Naive B cell (primary cell): ENCODE measurements at regions not wholly inside any gene's neighbourhood (a gene's known extent, or its start where the extent isn't known, plus 50 kb on each side); places are given as distances from the start of the nearest gene placed in this dataset.

Experiments used
- ATAC-seq, 2 donors: fragments of 150-1000 bp; cut with Tn5 transposase; 2 replicates each; pipeline ENCODE4 v1.10.0; 2021; ENCODE audit warnings: low read depth in 2 of 2, mild to moderate bottlenecking in 2 of 2, moderate library complexity in 2 of 2
- DNase-seq: peaks from one replicate; pipeline ENCODE4 v3.0.0; 2022
- H3K27ac Mint-ChIP-seq, 6 donors: one replicate each; pipeline ENCODE4 v1.8.0; 2020 to 2022; ENCODE audit warnings: mild to moderate bottlenecking in 6 of 6, mixed read lengths in 6 of 6, moderate library complexity in 5 of 6, inconsistent platforms in 2 of 6
- H3K27me3 Mint-ChIP-seq, 3 donors: one replicate each; pipeline ENCODE4 v1.8.0; 2021 to 2022; ENCODE audit warnings: mixed read lengths in 3 of 3, mild to moderate bottlenecking in 1 of 3
- H3K36me3 Mint-ChIP-seq, 2 donors: one replicate each; pipeline ENCODE4 v1.8.0; 2020 to 2022; ENCODE audit warnings: mixed read lengths in 2 of 2, inconsistent platforms in 1 of 2, mild to moderate bottlenecking in 1 of 2
- H3K4me1 Mint-ChIP-seq, 3 donors: one replicate each; pipeline ENCODE4 v1.8.0; 2020 to 2022; ENCODE audit warnings: mixed read lengths in 3 of 3, inconsistent platforms in 1 of 3, mild to moderate bottlenecking in 1 of 3, moderate library complexity in 1 of 3
- H3K4me3 Mint-ChIP-seq, 8 donors: one replicate each; pipeline ENCODE4 v1.8.0; 2020 to 2022; ENCODE audit warnings: mild to moderate bottlenecking in 8 of 8, mixed read lengths in 8 of 8, moderate library complexity in 8 of 8, inconsistent platforms in 2 of 8
- H3K9me3 Mint-ChIP-seq, 7 donors: one replicate each; pipeline ENCODE4 v1.8.0; 2020 to 2022; ENCODE audit warnings: mixed read lengths in 7 of 7, mild to moderate bottlenecking in 5 of 7, inconsistent platforms in 2 of 7, moderate library complexity in 1 of 7

GRCh38 chr2:103788389-103788788 is 1026.6 kb downstream of the TMEM182 start:
- Mint-ChIP-seq H3K36me3 (no peaks in the 10 kb centered on the region), H3K9me3 (peaks cover 0 to 6% (median 2%) of the 10 kb centered on the region in 7 donors), H3K27ac (no peak overlapping the region), H3K4me1 (no peaks in the 10 kb centered on the region), H3K4me3 (no peak overlapping the region), H3K27me3 (no peaks in the 10 kb centered on the region)
- DNase-seq (no peak), ATAC-seq (no peak)

- no peak overlapping the region for H3K27ac Mint-ChIP-seq
- ATAC-seq (no peak), DNase-seq (no peak)
- H3K36me3 Mint-ChIP-seq, result no peaks in the 10 kb centered on the region
- H3K27me3 Mint-ChIP-seq, result no peaks in the 10 kb centered on the region
- H3K4me1 Mint-ChIP-seq, result no peaks in the 10 kb centered on the region
- H3K4me3 Mint-ChIP-seq, result no peak overlapping the region
- H3K9me3 Mint-ChIP-seq, result peaks cover 0 to 6% (median 4%) of the 10 kb centered on the region in 7 donors
Measured at GRCh38 chr2:103788951-103789350, 1027.1 kb downstream of the TMEM182 start.

GRCh38 chr2:103789381-103790095 is 1027.7 kb downstream of the TMEM182 start:
- no peak for DNase-seq
- H3K4me1 Mint-ChIP-seq, result no peaks in the 10 kb centered on the region
- no peak for ATAC-seq
- H3K27ac Mint-ChIP-seq, result no peak overlapping the region
- no peaks in the 10 kb centered on the region for H3K36me3 Mint-ChIP-seq
- peaks cover 0 to 8% (median 2%) of the 10 kb centered on the region in 7 donors for H3K9me3 Mint-ChIP-seq
- H3K27me3 Mint-ChIP-seq, result no peaks in the 10 kb centered on the region
- H3K4me3 Mint-ChIP-seq, result no peak overlapping the region

GRCh38 chr2:103792042-103792441 is 1030.2 kb downstream of the TMEM182 start:
- Mint-ChIP-seq H3K4me3 (no peak overlapping the region), H3K9me3 (peaks cover 0 to 9% (median 6%) of the 10 kb centered on the region in 7 donors), H3K27ac (no peak overlapping the region), H3K27me3 (no peaks in the 10 kb centered on the region), H3K36me3 (no peaks in the 10 kb centered on the region), H3K4me1 (no peaks in the 10 kb centered on the region)
- no peak for ATAC-seq
- DNase-seq, result no peak

GRCh38 chr2:103798291-103798690 is 1036.5 kb downstream of the TMEM182 start:
- H3K9me3 Mint-ChIP-seq, result peaks cover 0 to 9% (median 3%) of the 10 kb centered on the region in 7 donors

GRCh38 chr2:103804013-103804412 is 1042.2 kb downstream of the TMEM182 start:
- Mint-ChIP-seq H3K36me3 (no peaks in the 10 kb centered on the region), H3K27me3 (no peaks in the 10 kb centered on the region), H3K4me1 (no peaks in the 10 kb centered on the region), H3K4me3 (no peak overlapping the region), H3K9me3 (peaks cover 0 to 7% (median 2%) of the 10 kb centered on the region in 7 donors), H3K27ac (no peak overlapping the region)
- DNase-seq, result no peak
- no peak for ATAC-seq

More at GRCh38 chr2:103798291-103798690, 1036.5 kb downstream of the TMEM182 start:
- Mint-ChIP-seq H3K36me3 (no peaks in the 10 kb centered on the region), H3K4me1 (no peaks in the 10 kb centered on the region), H3K4me3 (no peak overlapping the region), H3K27me3 (no peaks in the 10 kb centered on the region), H3K27ac (no peak overlapping the region)
- DNase-seq (no peak), ATAC-seq (no peak)

GRCh38 chr2:103805746-103806145 is 1043.9 kb downstream of the TMEM182 start:
- H3K4me1 Mint-ChIP-seq, result no peaks in the 10 kb centered on the region
- peaks cover 0 to 7% (median 5%) of the 10 kb centered on the region in 7 donors for H3K9me3 Mint-ChIP-seq
- ATAC-seq (no peak), DNase-seq (no peak)
- H3K27me3 Mint-ChIP-seq, result no peaks in the 10 kb centered on the region
- no peak overlapping the region for H3K4me3 Mint-ChIP-seq
- H3K36me3 Mint-ChIP-seq, result no peaks in the 10 kb centered on the region
- H3K27ac Mint-ChIP-seq, result no peak overlapping the region

- Mint-ChIP-seq H3K36me3 (no peaks in the 10 kb centered on the region), H3K27ac (no peak overlapping the region), H3K4me1 (no peaks in the 10 kb centered on the region), H3K9me3 (peaks cover 0 to 7% (median under 1%) of the 10 kb centered on the region in 7 donors), H3K27me3 (no peaks in the 10 kb centered on the region), H3K4me3 (no peak overlapping the region)
- ATAC-seq (no peak), DNase-seq (no peak)
Measured at GRCh38 chr2:103808814-103809213, 1045.1 kb upstream of the POU3F3 start.

- DNase-seq (no peak), ATAC-seq (no peak)
- Mint-ChIP-seq H3K27me3 (no peaks in the 10 kb centered on the region), H3K4me1 (no peaks in the 10 kb centered on the region), H3K36me3 (no peaks in the 10 kb centered on the region), H3K9me3 (peaks cover 0 to 7% (median 0%) of the 10 kb centered on the region in 7 donors), H3K4me3 (no peak overlapping the region), H3K27ac (no peak overlapping the region)
Measured at GRCh38 chr2:103809415-103809814, 1044.5 kb upstream of the POU3F3 start.

GRCh38 chr2:103809941-103810441 is 1043.9 kb upstream of the POU3F3 start:
- ATAC-seq, result no peak

GRCh38 chr2:103810875-103811274 is 1043.0 kb upstream of the POU3F3 start:
- no peak overlapping the region for H3K27ac Mint-ChIP-seq
- H3K36me3 Mint-ChIP-seq, result no peaks in the 10 kb centered on the region
- H3K9me3 Mint-ChIP-seq, result peaks cover 0 to 7% (median 0%) of the 10 kb centered on the region in 7 donors
- H3K4me1 Mint-ChIP-seq, result no peaks in the 10 kb centered on the region
- DNase-seq (no peak), ATAC-seq (no peak)
- no peaks in the 10 kb centered on the region for H3K27me3 Mint-ChIP-seq
- H3K4me3 Mint-ChIP-seq, result no peak overlapping the region

More at GRCh38 chr2:103809941-103810441, 1043.9 kb upstream of the POU3F3 start:
- Mint-ChIP-seq H3K27me3 (no peaks in the 10 kb centered on the region), H3K9me3 (peaks cover 0 to 7% (median 0%) of the 10 kb centered on the region in 7 donors), H3K27ac (no peak overlapping the region), H3K4me3 (no peak overlapping the region), H3K4me1 (no peaks in the 10 kb centered on the region), H3K36me3 (no peaks in the 10 kb centered on the region)
- DNase-seq, result no peak

- H3K4me1 Mint-ChIP-seq, result no peaks in the 10 kb centered on the region
- no peaks in the 10 kb centered on the region for H3K36me3 Mint-ChIP-seq
- peaks cover 0 to 5% (median 0%) of the 10 kb centered on the region in 7 donors for H3K9me3 Mint-ChIP-seq
- H3K4me3 Mint-ChIP-seq, result no peak overlapping the region
- DNase-seq (no peak), ATAC-seq (no peak)
- H3K27me3 Mint-ChIP-seq, result no peaks in the 10 kb centered on the region
- H3K27ac Mint-ChIP-seq, result no peak overlapping the region
Measured at GRCh38 chr2:103814016-103814415, 1039.9 kb upstream of the POU3F3 start.

GRCh38 chr2:103815731-103816130 is 1038.2 kb upstream of the POU3F3 start:
- Mint-ChIP-seq H3K27me3 (no peaks in the 10 kb centered on the region), H3K9me3 (peaks cover 0 to 4% (median 0%) of the 10 kb centered on the region in 7 donors), H3K4me3 (no peak overlapping the region), H3K27ac (no peak overlapping the region), H3K4me1 (no peaks in the 10 kb centered on the region), H3K36me3 (no peaks in the 10 kb centered on the region)
- DNase-seq (no peak), ATAC-seq (no peak)

- DNase-seq, result no peak
- Mint-ChIP-seq H3K4me1 (no peaks in the 10 kb centered on the region), H3K9me3 (peaks cover 0 to 4% (median 0%) of the 10 kb centered on the region in 7 donors), H3K27me3 (no peaks in the 10 kb centered on the region), H3K27ac (no peak overlapping the region), H3K36me3 (no peaks in the 10 kb centered on the region), H3K4me3 (no peak overlapping the region)
- ATAC-seq, result no peak
Measured at GRCh38 chr2:103817746-103818145, 1036.2 kb upstream of the POU3F3 start.
